Epithelial cell of prostate (primary cell): ENCODE measurements at regions not wholly inside any gene's neighbourhood (a gene's known extent, or its start where the extent isn't known, plus 50 kb on each side); places are given as distances from the start of the nearest gene placed in this dataset.

Source experiments
- DNase-seq: peaks from one replicate; pipeline ENCODE4 v3.0.0-alpha.2; 2011; ENCODE audit warnings: low read depth, low spot score
- H3K27ac ChIP-seq: fragments of 450-650 bp; 2 replicates; pipeline ENCODE4 v1.5.1; 2017; ENCODE audit warnings: mild to moderate bottlenecking

- no peak overlapping the region for H3K27ac ChIP-seq
- DNase-seq = no peak
These were observed 63.7 kb upstream of the CCBE1 start for GRCh38 chr18:59760619-59761600.

GRCh38 chr18:59760212-59760611 is 63.0 kb upstream of the CCBE1 start:
- H3K27ac ChIP-seq = no peak overlapping the region
- no peak for DNase-seq

GRCh38 chr18:59758837-59759236 is 61.6 kb upstream of the CCBE1 start:
- H3K27ac ChIP-seq = no peak overlapping the region
- DNase-seq = no peak

GRCh38 chr18:59758106-59758505 is 60.9 kb upstream of the CCBE1 start:
- no peak overlapping the region for H3K27ac ChIP-seq
- DNase-seq = no peak

- H3K27ac ChIP-seq = no peak overlapping the region
- DNase-seq = no peak
These were observed 55.4 kb upstream of the CCBE1 start for GRCh38 chr18:59752666-59753065.

- no peak for DNase-seq
- H3K27ac ChIP-seq = no peak overlapping the region
These were observed 54.0 kb upstream of the CCBE1 start for GRCh38 chr18:59751186-59751585.

- H3K27ac ChIP-seq = peak overlapping the region; percentile 54
- DNase-seq = peak; percentile 57
These were observed 51.6 kb upstream of the CCBE1 start for GRCh38 chr18:59748628-59749360.
